Fibroblast of skin of left biceps (primary cell): ENCODE measurements at regions not wholly inside any gene's neighbourhood (a gene's known extent, or its start where the extent isn't known, plus 50 kb on each side); places are given as distances from the start of the nearest gene placed in this dataset.
"Not testable (repeated sequence)": the region's sequence is repeated elsewhere in the genome, so short reads cannot be mapped to it uniquely, and the experiment has no call there.

Source experiments
- DNase-seq, 2 experiments: peaks; one replicate each; pipeline ENCODE4 v3.0.0-alpha.2; 2013; ENCODE audit warnings: low read depth in 2 of 2

DNA sequence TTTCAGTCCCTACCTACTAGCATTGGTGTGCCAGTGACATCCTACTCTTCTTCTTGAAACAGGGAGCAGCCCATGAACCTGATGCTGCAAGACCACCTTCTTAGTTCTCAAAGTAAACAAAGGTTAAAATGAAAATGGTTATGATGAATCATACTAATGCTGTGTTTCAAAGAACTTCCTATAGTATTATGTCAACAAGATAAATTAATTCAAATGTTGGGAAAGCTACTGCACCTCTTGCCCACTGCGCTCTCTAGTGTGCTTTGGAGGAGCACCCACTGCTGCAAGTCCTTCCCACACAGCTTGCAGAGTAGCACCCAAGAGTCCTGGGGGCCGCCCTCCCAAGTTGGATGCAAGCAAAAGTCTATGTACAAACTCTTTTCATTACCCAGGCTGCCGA lies 81.1 kb downstream of the CD200R1L start:
- DNase-seq = no peak

DNA sequence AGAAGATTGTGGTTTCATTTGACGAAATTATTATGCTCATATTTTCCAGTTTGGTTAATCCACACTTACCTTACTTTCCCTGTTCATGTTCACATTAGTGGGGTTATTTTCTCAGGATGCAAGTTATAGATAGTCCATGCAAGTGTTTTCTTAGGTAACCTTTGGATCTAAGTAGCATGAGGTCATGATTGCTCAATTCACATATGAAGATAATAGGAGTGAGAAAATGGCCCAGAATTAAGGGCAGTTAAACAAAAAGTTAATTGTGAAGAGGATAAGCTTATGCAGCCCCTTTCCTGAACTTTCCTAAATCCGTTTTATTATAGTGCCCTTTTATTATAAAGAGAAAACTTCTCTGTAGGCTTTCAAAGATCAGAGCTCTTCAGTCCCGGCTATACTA lies 83.4 kb downstream of the CD200R1L start:
- no peak for DNase-seq

DNA sequence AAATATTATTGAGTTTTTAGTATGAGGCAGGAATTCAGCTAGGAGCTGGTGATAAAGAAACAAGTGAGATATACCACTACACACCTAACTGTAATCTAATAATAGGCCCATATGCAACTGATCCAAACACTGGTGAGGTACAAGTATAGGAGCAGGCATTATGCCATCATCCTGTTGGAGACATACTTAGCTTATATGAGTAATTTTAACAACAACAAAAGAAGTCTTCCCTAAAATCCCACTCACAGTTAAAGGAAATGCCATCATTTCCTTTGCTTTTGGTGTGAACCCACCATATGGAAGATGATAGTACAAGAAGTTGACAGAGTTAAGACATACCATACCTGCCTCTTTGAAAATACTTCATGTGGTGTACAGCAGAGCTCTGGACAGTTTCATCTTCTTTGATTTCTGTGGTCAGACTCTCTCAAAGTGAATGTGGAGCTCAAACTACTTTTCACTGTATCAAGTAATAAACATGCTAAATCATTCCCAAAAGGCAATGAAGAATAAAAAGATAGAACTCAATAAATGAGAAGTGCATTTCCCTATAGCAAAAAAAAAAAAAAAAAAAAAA lies 85.5 kb downstream of the CD200R1L start:
- no peak for DNase-seq

DNA sequence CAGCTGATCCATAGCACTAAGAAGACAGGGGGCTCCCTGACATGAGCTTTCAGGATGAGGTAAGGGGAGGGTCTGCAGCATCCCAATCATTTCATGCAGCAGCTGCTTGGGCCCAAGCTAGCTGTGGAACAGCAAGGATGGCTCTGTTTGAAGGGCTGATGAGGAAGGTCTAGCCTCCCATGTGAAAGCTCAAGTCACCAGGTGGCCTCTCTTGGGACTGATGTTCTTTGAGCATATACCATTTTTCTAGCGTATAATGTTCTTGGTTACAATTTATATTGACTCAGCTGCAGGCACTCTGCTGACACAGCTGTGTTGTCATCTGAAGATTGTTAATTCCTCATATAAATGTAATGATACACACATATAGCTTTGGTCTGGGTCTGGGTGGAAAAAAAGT lies 87.0 kb downstream of the CD200R1L start:
- no peak for DNase-seq

DNA sequence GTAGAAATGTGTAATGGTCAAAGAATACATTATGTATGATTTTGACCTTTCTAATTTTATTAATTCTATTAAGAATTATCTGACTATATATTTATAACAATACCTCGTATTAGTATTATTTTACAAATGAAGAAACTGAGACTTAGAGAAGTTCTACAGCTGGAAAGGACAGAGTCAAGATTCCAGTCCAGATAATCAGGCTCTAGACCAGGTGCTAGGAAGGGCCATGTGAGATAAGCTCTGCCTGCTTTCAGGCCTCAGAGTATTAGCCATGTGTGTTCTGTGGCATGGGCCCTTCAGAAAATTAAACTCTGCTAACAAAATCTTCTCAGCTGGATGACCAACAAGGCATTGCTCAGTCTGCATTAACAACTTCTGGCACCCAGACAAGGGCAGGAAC lies 87.5 kb downstream of the CD200R1L start:
- no peak for DNase-seq

DNA sequence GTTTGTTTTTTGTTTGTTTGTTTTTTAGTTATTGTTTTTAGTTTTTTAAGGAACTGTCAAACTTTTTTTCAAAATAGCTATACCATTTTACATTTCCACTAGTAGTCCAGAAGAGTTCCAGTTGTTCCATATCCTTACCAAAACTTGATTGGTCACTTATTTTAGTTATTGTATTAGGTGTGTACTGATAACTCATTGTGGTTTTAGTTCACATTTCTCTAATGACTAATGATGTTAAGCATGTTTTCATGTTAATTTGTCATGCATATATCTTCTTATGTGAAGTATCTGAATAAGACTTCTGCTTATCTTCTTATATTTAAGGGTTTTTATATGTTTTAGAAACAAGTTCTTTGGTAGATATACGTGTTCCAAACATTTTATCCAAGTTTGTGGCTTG lies 89.5 kb downstream of the CD200R1L start:
- DNase-seq = no peak

DNA sequence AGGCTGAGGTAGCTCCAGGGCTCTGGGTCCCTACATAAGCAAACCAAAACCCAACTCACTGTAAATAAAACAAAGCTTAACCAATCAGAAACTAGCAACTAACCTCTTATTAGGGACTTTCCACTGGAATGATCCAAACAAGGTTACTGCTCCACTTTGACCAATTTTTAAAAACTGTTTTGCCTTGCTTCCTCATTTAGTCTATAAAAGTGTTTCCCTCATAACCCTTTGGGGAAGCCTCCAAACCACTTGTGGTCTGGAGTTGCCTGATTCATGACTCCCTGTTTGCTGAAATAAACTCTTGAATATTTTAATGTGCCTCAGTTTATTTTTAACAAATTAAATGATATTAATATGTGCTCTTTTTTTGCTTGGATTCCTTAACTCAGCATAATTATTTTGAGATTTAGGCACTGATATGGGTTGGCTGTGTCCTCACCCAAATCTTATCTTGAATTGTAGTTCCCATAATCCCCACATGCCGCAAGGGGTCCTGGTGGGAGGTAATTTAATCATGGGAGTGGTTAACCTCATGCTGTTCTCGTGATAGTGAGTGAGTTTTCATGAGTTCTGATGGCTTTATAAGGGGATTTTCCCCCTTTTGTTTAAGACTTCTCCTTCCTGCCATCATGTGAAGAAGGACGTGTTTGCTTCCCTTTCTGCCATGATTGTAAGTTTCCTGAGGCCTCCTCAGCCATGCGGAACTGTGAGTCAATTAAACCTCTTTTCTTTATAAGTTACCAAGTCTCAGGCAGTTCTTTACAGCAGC lies 90.6 kb downstream of the CD200R1L start:
- no peak for DNase-seq

- DNase-seq = not testable (repeated sequence)
Measured at GRCh38 chr3:112755046-112755445, 91.6 kb downstream of the CD200R1L start.

GRCh38 chr3:112751564-112752512 lies 94.8 kb downstream of the CD200R1L start:
- no peak for DNase-seq

- no peak for DNase-seq
Measured at GRCh38 chr3:112751061-112751460, 95.6 kb downstream of the CD200R1L start.

- no peak for DNase-seq
Measured at GRCh38 chr3:112747624-112748023, 99.0 kb downstream of the CD200R1L start.

DNA sequence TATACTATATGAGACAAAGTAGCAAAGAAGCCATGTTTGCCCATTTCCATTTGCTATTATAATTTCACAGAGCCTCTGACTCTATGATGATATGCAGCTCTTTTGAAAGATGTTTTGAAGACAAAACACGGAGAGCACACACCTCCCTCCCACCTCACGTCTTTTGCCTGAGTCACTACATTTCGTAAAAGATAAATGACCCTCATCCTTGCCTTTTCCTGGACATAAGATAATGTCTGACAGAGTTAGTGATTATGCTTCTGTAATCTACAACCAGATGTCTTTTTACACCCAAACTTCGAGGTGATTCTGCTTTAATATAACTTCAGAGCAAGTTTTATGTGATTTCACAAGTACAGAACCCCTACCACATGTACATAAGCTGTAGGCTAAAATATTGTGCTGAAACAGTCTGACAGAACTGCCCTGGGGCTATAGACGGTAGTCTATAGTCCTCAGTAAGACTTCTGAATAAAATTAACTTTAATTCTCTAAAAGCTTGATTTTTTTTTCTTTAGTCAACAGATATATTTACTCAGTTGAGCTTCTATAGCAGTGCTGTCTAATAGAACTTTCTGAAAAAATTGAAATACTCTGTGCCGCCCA lies 99.9 kb downstream of the CD200R1L start:
- DNase-seq = peak; percentile 40 to 45

DNA sequence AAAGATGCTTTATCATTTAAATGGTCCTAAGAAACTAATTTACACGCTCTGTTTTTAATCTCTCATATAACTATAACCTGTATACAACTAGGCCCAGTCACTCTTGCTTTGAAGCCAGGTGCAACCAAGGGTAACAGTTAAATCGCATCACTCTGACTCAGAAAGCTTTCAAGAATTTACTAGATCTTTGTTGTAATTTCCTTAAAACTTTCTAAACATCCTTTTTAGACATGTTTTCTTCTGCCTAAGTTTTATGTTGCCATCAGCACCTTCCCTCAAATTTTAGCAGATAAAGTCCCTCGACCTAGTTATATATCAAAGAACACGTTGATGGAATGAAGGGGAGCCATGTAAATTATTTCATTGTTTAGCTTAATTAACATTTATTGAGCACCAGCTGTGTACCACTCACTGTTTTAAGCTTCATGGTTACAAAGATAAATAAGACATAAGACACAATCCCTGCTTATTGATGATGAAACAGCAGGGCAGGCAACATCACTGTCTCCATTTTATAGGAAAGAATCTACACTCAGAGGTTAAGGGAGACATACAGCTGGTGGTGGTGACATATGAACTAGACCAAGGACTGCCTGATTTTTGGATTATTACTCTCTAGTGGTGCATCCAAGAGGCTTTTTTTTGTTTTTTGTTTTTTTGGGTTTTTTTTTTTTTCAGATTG lies 101.0 kb downstream of the CD200R1L start:
- DNase-seq = no peak

DNA sequence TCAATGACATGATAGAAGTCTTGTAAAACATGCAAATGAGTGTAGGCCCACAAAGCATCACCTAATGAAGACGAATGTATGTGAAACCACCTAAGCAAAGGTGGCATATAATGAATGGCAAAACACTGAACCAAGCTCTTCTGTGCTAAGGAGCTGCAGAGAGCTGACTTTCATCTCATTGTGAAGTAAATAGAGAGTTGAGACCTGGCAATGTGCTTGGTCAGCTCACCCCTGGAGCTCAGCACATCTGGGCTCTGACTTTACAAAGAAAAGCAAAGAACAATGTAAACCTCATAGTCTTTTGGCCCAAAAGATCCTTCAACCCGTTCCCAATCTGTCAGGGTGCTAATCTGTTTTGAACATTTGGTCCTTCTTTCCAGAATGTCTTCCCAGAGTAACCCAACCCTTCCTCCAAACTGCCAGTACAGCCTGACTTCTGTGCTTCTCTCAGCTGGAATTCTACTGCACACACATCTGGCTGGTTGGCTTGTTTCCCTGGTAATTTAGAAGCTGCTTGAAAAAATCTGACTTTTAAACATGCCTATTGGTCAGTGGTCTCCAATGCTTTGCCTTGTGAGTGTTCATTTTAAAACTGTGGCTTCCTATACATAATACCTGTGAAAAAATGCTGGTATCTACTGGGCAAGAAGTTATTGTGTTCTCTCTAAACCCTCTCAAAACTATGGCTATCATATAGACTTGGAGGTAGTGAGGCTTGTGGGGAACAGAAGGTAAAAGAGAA lies 101.7 kb downstream of the CD200R1L start:
- no peak for DNase-seq

- no peak for DNase-seq
Measured at GRCh38 chr3:112744106-112744505, 102.6 kb downstream of the CD200R1L start.

DNA sequence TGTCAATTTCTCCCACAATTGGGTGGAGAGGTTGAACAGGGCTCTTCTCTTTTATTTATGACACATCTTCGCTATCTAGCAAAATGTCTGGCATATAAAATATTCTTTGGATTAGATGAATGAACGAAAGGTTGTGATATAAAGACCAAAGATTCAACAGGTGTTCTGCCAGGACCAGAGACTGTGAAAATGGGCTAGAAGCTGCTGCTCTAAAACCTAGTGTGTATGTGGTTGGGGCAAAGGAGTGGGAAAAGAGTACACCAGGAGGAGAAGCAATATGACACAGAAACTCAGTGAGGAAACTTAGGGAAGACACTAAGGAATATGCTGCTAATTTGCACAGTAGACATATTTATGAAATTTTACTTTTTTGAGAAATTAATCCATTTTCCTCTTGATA lies 102.0 kb upstream of the CCDC80 start:
- no peak for DNase-seq

DNA sequence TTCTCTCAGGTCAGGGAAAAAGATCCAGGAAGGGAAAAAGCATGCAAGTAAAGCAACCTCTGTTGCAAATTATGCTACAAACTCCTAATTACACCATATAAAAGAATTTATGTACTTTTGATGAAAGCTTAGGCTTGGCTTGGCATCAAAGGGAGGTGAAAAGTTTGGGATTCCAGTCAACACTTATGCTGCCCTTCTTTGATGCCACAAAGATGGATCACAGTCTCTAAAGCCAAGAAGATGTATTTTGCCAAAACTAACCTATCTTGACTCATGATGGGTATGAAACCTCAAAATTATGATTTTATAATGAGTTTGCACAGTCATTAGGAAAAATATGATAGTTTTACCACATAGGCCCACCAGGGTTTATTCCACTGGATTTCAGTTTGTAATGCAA lies 101.0 kb upstream of the CCDC80 start:
- DNase-seq = peak; percentile 53 to 54

DNA sequence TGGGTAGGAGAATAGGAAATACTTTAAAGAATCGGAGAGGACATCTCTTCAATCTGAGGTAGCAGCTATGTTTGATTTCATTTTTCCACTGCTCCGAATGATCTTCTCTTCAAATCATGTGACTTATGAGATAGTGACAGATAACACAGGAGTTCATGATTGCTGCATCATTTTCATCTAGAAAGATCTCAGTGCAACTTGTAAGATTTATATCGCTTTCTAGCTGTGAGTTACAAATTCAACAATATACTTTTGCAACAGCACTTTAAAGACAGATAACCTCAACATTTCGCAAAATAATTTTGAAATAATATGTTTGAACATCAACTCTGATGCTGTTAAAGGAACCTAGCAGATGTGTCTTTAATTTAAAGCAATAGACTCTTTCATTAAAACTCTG lies 99.9 kb upstream of the CCDC80 start:
- no peak for DNase-seq

GRCh38 chr3:112739252-112739965 lies 98.5 kb upstream of the CCDC80 start:
- no peak for DNase-seq

DNA sequence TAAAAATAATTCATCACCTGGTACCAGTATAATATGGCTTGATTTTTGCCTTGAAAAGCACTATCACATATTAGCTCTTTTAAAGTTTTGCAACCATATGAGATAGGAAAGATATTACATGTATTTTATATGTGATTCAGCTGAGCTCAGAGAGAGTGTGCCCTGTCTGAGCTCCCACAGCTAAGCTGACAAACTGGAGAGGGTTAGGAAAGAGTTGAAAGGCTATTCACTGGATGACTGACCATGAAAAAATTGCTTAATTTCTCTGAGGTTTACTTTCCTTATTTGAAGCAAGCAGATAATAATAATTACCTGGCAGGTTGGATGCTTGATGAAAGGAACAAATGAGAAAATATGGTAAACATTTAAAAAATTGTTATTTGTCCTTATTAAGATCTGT lies 97.4 kb upstream of the CCDC80 start:
- DNase-seq = no peak
